ENCODE measurements at regions not wholly inside any gene's neighbourhood (a gene's known extent, or its start where the extent isn't known, plus 50 kb on each side); places are given as distances from the start of the nearest gene placed in this dataset.

DNA sequence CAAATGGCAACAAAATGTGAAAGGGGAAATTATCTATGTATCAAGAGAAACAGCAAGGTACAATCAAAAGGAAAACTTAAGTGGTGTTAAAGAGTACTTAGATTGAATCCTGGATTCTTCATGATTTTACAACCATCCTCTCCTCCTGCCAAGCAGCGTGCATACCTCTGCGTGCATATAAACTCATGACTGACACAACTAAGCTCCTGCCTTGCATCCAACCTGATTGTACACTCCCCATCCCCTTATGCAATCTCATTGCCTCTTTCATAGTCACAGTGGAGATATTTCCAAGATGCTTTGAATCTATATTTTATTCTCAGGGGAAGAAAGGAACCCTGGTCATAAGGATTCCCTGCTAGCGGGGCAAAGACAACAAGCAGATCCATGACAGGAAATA lies 499.9 kb downstream of the KCTD12 start:
- TF ChIP-seq, protein P1, sequence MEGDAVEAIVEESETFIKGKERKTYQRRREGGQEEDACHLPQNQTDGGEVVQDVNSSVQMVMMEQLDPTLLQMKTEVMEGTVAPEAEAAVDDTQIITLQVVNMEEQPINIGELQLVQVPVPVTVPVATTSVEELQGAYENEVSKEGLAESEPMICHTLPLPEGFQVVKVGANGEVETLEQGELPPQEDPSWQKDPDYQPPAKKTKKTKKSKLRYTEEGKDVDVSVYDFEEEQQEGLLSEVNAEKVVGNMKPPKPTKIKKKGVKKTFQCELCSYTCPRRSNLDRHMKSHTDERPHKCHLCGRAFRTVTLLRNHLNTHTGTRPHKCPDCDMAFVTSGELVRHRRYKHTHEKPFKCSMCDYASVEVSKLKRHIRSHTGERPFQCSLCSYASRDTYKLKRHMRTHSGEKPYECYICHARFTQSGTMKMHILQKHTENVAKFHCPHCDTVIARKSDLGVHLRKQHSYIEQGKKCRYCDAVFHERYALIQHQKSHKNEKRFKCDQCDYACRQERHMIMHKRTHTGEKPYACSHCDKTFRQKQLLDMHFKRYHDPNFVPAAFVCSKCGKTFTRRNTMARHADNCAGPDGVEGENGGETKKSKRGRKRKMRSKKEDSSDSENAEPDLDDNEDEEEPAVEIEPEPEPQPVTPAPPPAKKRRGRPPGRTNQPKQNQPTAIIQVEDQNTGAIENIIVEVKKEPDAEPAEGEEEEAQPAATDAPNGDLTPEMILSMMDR (optimal IDR thresholded peaks at IDR 0.05 in 1 of 3, IDR thresholded peaks at IDR 0.05 in 1 of 3, conservative IDR thresholded peaks at IDR 0.05 in 1 of 3; ENCODE audit: extremely low read depth in 1 of 3, insufficient read depth in 2 of 3, low read length in 3 of 3), result no peak
- no peak for TF ChIP-seq EZH2 (IDR thresholded peaks at IDR 0.05; ENCODE audit: low read length)
